Osteocyte (in vitro differentiated cells): ENCODE measurements at regions not wholly inside any gene's neighbourhood (a gene's known extent, or its start where the extent isn't known, plus 50 kb on each side); places are given as distances from the start of the nearest gene placed in this dataset.
A peak's percentile ranks its signal among the peaks of the same experiment; 100 is the strongest.
"Not testable (repeated sequence)": the region's sequence is repeated elsewhere in the genome, so short reads cannot be mapped to it uniquely, and the experiment has no call there.

Experiments used
- DNase-seq: peaks from one replicate; pipeline ENCODE4 v3.0.0; 2021; ENCODE audit warnings: mixed read lengths; ENCODE audit not compliant: unreplicated experiment; ENCODE audit errors: extremely low spot score
- H3K27ac Mint-ChIP-seq: one replicate; pipeline ENCODE4 v1.8.0; 2021; ENCODE audit warnings: mild to moderate bottlenecking, mixed read lengths; ENCODE audit not compliant: unreplicated experiment
- H3K27me3 Mint-ChIP-seq: one replicate; pipeline ENCODE4 v1.8.0; 2021; ENCODE audit warnings: mixed read lengths; ENCODE audit not compliant: unreplicated experiment
- H3K36me3 Mint-ChIP-seq: one replicate; pipeline ENCODE4 v1.8.0; 2021; ENCODE audit warnings: mixed read lengths; ENCODE audit not compliant: unreplicated experiment
- H3K4me1 Mint-ChIP-seq: one replicate; pipeline ENCODE4 v1.8.0; 2021; ENCODE audit warnings: mixed read lengths; ENCODE audit not compliant: unreplicated experiment
- H3K4me3 Mint-ChIP-seq: one replicate; pipeline ENCODE4 v1.8.0; 2021; ENCODE audit warnings: mild to moderate bottlenecking, moderate library complexity, mixed read lengths; ENCODE audit not compliant: unreplicated experiment
- H3K9me3 Mint-ChIP-seq: one replicate; pipeline ENCODE4 v1.8.0; 2021; ENCODE audit warnings: mixed read lengths; ENCODE audit not compliant: unreplicated experiment
- TF ChIP-seq, protein P1 (sequence below): fragments of 200-600 bp; sonication (generic); IDR thresholded peaks from 2 replicates; pipeline ENCODE4 v1.5.0; 2021; ENCODE audit warnings: antibody characterized with exemption, mild to moderate bottlenecking, moderate library complexity

GRCh38 chr16:87119748-87120147 lies 197.4 kb downstream of the C16orf95 start:
- no peak for DNase-seq
- TF ChIP-seq, protein P1, sequence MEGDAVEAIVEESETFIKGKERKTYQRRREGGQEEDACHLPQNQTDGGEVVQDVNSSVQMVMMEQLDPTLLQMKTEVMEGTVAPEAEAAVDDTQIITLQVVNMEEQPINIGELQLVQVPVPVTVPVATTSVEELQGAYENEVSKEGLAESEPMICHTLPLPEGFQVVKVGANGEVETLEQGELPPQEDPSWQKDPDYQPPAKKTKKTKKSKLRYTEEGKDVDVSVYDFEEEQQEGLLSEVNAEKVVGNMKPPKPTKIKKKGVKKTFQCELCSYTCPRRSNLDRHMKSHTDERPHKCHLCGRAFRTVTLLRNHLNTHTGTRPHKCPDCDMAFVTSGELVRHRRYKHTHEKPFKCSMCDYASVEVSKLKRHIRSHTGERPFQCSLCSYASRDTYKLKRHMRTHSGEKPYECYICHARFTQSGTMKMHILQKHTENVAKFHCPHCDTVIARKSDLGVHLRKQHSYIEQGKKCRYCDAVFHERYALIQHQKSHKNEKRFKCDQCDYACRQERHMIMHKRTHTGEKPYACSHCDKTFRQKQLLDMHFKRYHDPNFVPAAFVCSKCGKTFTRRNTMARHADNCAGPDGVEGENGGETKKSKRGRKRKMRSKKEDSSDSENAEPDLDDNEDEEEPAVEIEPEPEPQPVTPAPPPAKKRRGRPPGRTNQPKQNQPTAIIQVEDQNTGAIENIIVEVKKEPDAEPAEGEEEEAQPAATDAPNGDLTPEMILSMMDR: no peak
- Mint-ChIP-seq H3K4me1 (peaks cover 2% of the 10 kb centered on the region), H3K27me3 (no peaks in the 10 kb centered on the region), H3K36me3 (no peaks in the 10 kb centered on the region), H3K9me3 (no peaks in the 10 kb centered on the region), H3K27ac (no peak overlapping the region), H3K4me3 (no peak overlapping the region)

DNA sequence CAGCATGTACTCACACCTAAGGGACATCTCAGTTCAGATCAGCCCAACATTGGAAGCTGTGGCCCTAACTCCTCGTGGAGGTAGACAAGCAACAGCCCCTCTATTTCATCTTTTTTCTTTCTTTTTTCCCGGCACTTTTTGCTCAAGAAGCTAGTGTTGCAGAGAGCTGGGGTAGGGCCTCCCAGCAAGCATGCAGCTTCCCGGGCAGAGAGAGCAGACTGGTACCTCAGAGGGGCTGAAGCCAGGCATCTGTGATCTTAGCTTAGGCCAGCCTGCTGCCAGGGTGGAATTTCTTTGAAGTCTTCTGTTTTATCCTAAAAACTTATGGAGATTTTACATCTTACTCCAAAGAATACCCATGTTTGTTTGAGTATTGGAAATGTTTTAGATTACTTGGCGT lies 195.4 kb downstream of the C16orf95 start:
- H3K27ac Mint-ChIP-seq: no peak overlapping the region
- no peak overlapping the region for H3K4me3 Mint-ChIP-seq
- TF ChIP-seq, protein P1: no peak
- no peaks in the 10 kb centered on the region for H3K9me3 Mint-ChIP-seq
- H3K4me1 Mint-ChIP-seq: peaks cover 2% of the 10 kb centered on the region
- H3K36me3 Mint-ChIP-seq: no peaks in the 10 kb centered on the region
- DNase-seq: no peak
- H3K27me3 Mint-ChIP-seq: no peaks in the 10 kb centered on the region

DNA sequence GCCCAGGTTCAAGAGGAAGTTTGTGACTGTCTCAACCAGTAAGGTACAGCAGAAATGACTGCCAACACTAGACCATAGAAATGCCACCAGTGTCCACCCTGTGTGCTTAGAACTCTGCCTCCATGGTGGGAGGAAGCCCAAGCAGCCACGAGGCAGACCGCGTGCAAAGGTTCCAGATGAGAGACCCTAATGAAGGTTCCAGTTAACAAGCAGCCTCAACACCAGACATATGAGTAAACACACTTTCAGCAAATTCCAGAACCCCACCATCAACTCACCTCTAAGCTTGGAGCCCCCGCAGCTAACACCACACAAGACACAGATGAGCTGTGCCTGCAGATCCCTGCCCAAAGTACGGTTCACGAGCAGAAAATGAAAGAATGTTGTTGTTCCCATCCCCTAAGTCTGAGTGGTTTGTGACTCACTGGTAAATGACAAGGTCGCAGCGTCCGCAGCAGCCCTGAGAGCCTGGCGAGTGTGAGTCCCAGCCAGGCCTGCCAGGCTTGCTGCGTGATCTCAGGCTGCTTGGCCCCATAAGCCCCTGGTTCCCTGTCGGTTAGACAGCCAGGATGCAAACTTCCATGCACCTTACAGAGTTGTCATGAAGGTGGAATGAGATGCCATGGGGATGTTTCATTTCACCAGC lies 193.7 kb downstream of the C16orf95 start:
- Mint-ChIP-seq H3K36me3 (no peaks in the 10 kb centered on the region), H3K4me1 (peaks cover 2% of the 10 kb centered on the region), H3K27ac (peak overlapping the region; percentile 29), H3K9me3 (no peaks in the 10 kb centered on the region), H3K27me3 (no peaks in the 10 kb centered on the region), H3K4me3 (no peak overlapping the region)
- TF ChIP-seq, protein P1: no peak
- DNase-seq: no peak

GRCh38 chr16:87124405-87124804 lies 192.8 kb downstream of the C16orf95 start:
- H3K4me3 Mint-ChIP-seq: not testable (repeated sequence)

DNA sequence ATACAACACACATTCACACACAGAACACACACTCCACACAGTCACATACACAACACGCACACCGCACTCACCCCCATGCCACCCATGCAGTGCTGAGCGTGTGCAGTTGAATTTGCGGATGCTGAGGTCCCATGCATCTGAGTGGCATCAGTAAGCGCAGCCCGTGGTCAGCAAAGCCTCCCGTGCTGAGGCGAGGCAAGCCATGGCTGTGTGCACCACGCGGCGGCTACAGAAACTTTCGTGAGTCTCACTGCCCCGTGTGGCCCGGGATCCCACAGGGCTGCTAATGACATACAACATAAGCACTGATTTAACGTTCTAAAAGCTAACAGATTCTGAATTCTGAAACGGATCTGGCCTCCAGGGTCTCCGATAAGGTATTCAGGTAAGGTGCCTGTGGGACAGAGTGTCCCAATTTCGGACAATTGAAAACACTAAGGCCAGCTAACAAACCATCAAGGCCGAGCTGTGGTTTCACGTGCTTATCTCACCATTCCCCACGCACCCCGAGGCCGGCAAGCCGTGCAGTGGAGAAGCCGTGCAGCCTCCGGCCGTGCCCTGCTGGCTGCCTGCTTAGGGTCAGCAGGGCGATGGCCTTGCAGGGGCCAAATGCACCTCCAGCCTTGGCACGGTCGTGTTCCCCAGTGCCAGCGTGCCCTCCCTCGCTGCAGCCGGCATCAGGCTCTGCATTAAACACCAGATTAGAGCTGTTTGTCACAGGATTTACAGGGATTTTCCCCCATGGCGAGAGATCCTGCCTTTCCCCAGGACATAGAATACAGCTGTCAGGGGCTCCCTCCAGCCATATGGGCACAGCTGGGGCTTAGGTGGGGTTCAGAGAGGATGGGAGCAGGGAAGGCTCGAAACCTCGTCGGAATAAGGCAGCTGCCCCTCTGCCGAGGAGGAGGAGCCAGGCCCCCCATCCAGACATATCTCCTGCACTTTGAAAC lies 191.7 kb downstream of the C16orf95 start:
- H3K4me3 Mint-ChIP-seq: no peak overlapping the region
- no peak for DNase-seq
- TF ChIP-seq, protein P1: no peak
- H3K9me3 Mint-ChIP-seq: peaks cover 8% of the 10 kb centered on the region
- peak overlapping the region; percentile 93 for H3K27ac Mint-ChIP-seq
- no peaks in the 10 kb centered on the region for H3K27me3 Mint-ChIP-seq
- H3K36me3 Mint-ChIP-seq: peaks cover 2% of the 10 kb centered on the region
- H3K4me1 Mint-ChIP-seq: peaks cover 2% of the 10 kb centered on the region

More at GRCh38 chr16:87124405-87124804, 192.8 kb downstream of the C16orf95 start:
- H3K9me3 Mint-ChIP-seq, DNase-seq, H3K27me3 Mint-ChIP-seq, H3K27ac Mint-ChIP-seq, H3K36me3 Mint-ChIP-seq, H3K4me1 Mint-ChIP-seq: not testable (repeated sequence)
